Keratinocyte (primary cell): ENCODE measurements at regions not wholly inside any gene's neighbourhood (a gene's known extent, or its start where the extent isn't known, plus 50 kb on each side); places are given as distances from the start of the nearest gene placed in this dataset.

Experiments used
- DNase-seq: peaks from one replicate; pipeline ENCODE4 v3.0.0-alpha.2; 2011; ENCODE audit warnings: low read depth, missing footprints, low spot score
- FAIRE-seq: peaks from 2 replicates; lab custom pipeline; 2011; peaks lifted over from hg19 to GRCh38; lab: Jason Lieb, UNC
- H2AFZ ChIP-seq: 2 replicates; pipeline ENCODE4 v1.6.0; 2012; ENCODE audit warnings: low read length, control low read depth, inconsistent platforms; ENCODE audit not compliant: control insufficient read depth
- H3K27ac ChIP-seq: 2 replicates; pipeline ENCODE4 v1.5.1; 2011; ENCODE audit warnings: low read length; ENCODE audit not compliant: control insufficient read depth, insufficient read depth
- H3K27me3 ChIP-seq: 3 replicates; pipeline ENCODE4 v1.6.0; 2011; ENCODE audit warnings: low read length; ENCODE audit not compliant: control insufficient read depth, insufficient read depth; ENCODE audit errors: extremely low read depth
- H3K36me3 ChIP-seq, 2 experiments: 2 replicates in 1 of 2; 3 replicates in 1 of 2; pipeline ENCODE4 v1.5.1; 2011; ENCODE audit warnings: low read length in 2 of 2, mild to moderate bottlenecking in 1 of 2; ENCODE audit not compliant: control insufficient read depth in 2 of 2, insufficient read depth in 2 of 2; ENCODE audit errors: extremely low read depth in 1 of 2
- H3K4me1 ChIP-seq: 3 replicates; pipeline ENCODE4 v1.5.1; 2011; ENCODE audit warnings: low read length; ENCODE audit not compliant: control insufficient read depth, insufficient read depth; ENCODE audit errors: extremely low read depth
- H3K4me2 ChIP-seq: 3 replicates; pipeline ENCODE4 v1.6.0; 2011; ENCODE audit warnings: low read depth, low read length; ENCODE audit not compliant: control insufficient read depth, insufficient read depth; ENCODE audit errors: extremely low read depth
- H3K4me3 ChIP-seq, 3 experiments: fragments of 200-600 bp in 1 of 3; sonication (generic) in 1 of 3; 2 replicates in 2 of 3; 3 replicates in 1 of 3; pipeline ENCODE4 v1.5.1; 2011 to 2016; ENCODE audit warnings: low read length in 3 of 3, mild to moderate bottlenecking in 3 of 3, control low read depth in 2 of 3, inconsistent platforms in 1 of 3, low read depth in 1 of 3, mixed read lengths in 1 of 3, mixed run types in 1 of 3, moderate library complexity in 1 of 3; ENCODE audit not compliant: control insufficient read depth in 2 of 3, insufficient read depth in 2 of 3; ENCODE audit errors: extremely low read depth in 1 of 3
- H3K79me2 ChIP-seq: 2 replicates; pipeline ENCODE4 v1.6.0; 2012; ENCODE audit warnings: low read length; ENCODE audit not compliant: control insufficient read depth, insufficient read depth
- H3K9ac ChIP-seq: 3 replicates; pipeline ENCODE4 v1.6.0; 2011; ENCODE audit warnings: low read length; ENCODE audit not compliant: control insufficient read depth, insufficient read depth; ENCODE audit errors: extremely low read depth
- H3K9me1 ChIP-seq: 3 replicates; pipeline ENCODE4 v1.6.0; 2011; ENCODE audit warnings: low read length; ENCODE audit not compliant: control insufficient read depth, insufficient read depth; ENCODE audit errors: extremely low read depth
- H3K9me3 ChIP-seq: 2 replicates; pipeline ENCODE4 v1.5.1; 2012; ENCODE audit warnings: low read depth, low read length; ENCODE audit not compliant: control insufficient read depth
- H4K20me1 ChIP-seq: 3 replicates; pipeline ENCODE4 v1.6.0; 2011; ENCODE audit warnings: low read length; ENCODE audit not compliant: control insufficient read depth, insufficient read depth; ENCODE audit errors: extremely low read depth
- CTCF ChIP-seq, 3 experiments: IDR thresholded peaks in 1 of 3; conservative IDR thresholded peaks in 1 of 3; optimal IDR thresholded peaks in 1 of 3; 2 replicates in 2 of 3; 3 replicates in 1 of 3; pipeline versions ENCODE3 to v1.5.1; 2011; ENCODE audit warnings: low read length in 3 of 3, mild to moderate bottlenecking in 3 of 3, moderate library complexity in 2 of 3, control low read depth in 1 of 3, inconsistent platforms in 1 of 3; ENCODE audit not compliant: insufficient read depth in 2 of 3; ENCODE audit errors: extremely low read depth in 1 of 3
- EZH2 ChIP-seq: IDR thresholded peaks from one replicate; pipeline ENCODE4 v1.6.1; 2012; ENCODE audit warnings: inconsistent platforms, mild to moderate bottlenecking, low read length, moderate library complexity
- dilution Hi-C: fragments of 300-500 bp; cut with MboI; formaldehyde crosslinking; loops from one replicate; pipeline ENCODE4 v1.7.0; 2020; ENCODE audit warnings: low sequenced_read_pairs; ENCODE audit not compliant: extremely low pct_ligation_motif_present

- no peaks in the 10 kb centered on the region for H3K27me3 ChIP-seq
- H3K9me3 ChIP-seq: no peaks in the 10 kb centered on the region
- no peak for DNase-seq
- H3K9me1 ChIP-seq: no peaks in the 10 kb centered on the region
- H3K27ac ChIP-seq: no peak overlapping the region
- FAIRE-seq: no peak
- no peak overlapping the region for H3K4me2 ChIP-seq
- no peaks in the 10 kb centered on the region for H3K79me2 ChIP-seq
- dilution Hi-C loops: no loop called here
- H2AFZ ChIP-seq: no peak overlapping the region
- TF ChIP-seq EZH2: no peak
- no peak for TF ChIP-seq CTCF (optimal IDR thresholded peaks at IDR 0.05 in 1 of 3, IDR thresholded peaks at IDR 0.05 in 1 of 3, conservative IDR thresholded peaks at IDR 0.05 in 1 of 3; ENCODE audit: extremely low read depth in 1 of 3, insufficient read depth in 2 of 3, low read length in 3 of 3)
- no peak overlapping the region for H3K9ac ChIP-seq
- no peaks in the 10 kb centered on the region for H3K4me1 ChIP-seq
- H3K4me3 ChIP-seq: no peak overlapping the region
- H4K20me1 ChIP-seq: no peaks in the 10 kb centered on the region
- H3K36me3 ChIP-seq: no peaks in the 10 kb centered on the region
Observed at GRCh38 chr6:8268606-8269005, 166.3 kb upstream of the EEF1E1 start.

GRCh38 chr6:8268156-8268555, 165.8 kb upstream of the EEF1E1 start:
- dilution Hi-C loops: no loop called here
- Histone ChIP-seq H3K9me3 (no peaks in the 10 kb centered on the region), H3K4me2 (no peak overlapping the region), H3K4me1 (no peaks in the 10 kb centered on the region), H3K9me1 (no peaks in the 10 kb centered on the region), H3K9ac (no peak overlapping the region), H3K79me2 (no peaks in the 10 kb centered on the region), H2AFZ (no peak overlapping the region), H4K20me1 (no peaks in the 10 kb centered on the region), H3K27me3 (no peaks in the 10 kb centered on the region), H3K27ac (no peak overlapping the region), H3K4me3 (no peak overlapping the region), H3K36me3 (no peaks in the 10 kb centered on the region)
- no peak for DNase-seq
- FAIRE-seq: no peak
- no peak for TF ChIP-seq EZH2
- TF ChIP-seq CTCF (optimal IDR thresholded peaks at IDR 0.05 in 1 of 3, IDR thresholded peaks at IDR 0.05 in 1 of 3, conservative IDR thresholded peaks at IDR 0.05 in 1 of 3; ENCODE audit: extremely low read depth in 1 of 3, insufficient read depth in 2 of 3, low read length in 3 of 3): no peak
